ENCODE measurements at regions not wholly inside any gene's neighbourhood (a gene's known extent, or its start where the extent isn't known, plus 50 kb on each side); places are given as distances from the start of the nearest gene placed in this dataset.
"Not testable (repeated sequence)": the region's sequence is repeated elsewhere in the genome, so short reads cannot be mapped to it uniquely, and the experiment has no call there.

GRCh38 chr6:84892671-84893070, 128.3 kb upstream of the TBX18 start:
- no peak overlapping the region for H2BK15ac ChIP-seq (ENCODE audit: low read depth, poor library complexity, severe bottlenecking)
- H2AK5ac ChIP-seq (ENCODE audit: low read length, severe bottlenecking), result no peak overlapping the region
- no peak overlapping the region for H2BK120ac ChIP-seq (ENCODE audit: low read depth, low read length)
- H3K4me3 ChIP-seq (ENCODE audit: insufficient read depth in 1 of 2, low read depth in 1 of 2, low read length in 2 of 2), result no peak overlapping the region
- no peak overlapping the region for H3K27ac ChIP-seq (ENCODE audit: low read length, poor library complexity, severe bottlenecking)
- WGBS, result no CpG with 5 or more reads among the region's 1 CpG
- H4K91ac ChIP-seq (ENCODE audit: low read length), result no peak overlapping the region
- H2BK5ac ChIP-seq (ENCODE audit: low read depth, low read length, poor library complexity, severe bottlenecking), result no peak overlapping the region
- H3K4ac ChIP-seq (ENCODE audit: low read depth in 1 of 2, low read length in 2 of 2), result no peak overlapping the region
- H2AFZ ChIP-seq (ENCODE audit: low read depth, low read length), result no peak overlapping the region
- no peak for DNase-seq
- H2BK12ac ChIP-seq (ENCODE audit: low read length in 2 of 2), result no peak overlapping the region
- H3K4me1 ChIP-seq (ENCODE audit: control insufficient read depth, insufficient read depth, low read depth, low read length), result no peaks in the 10 kb centered on the region
- no peak overlapping the region for H3K14ac ChIP-seq (ENCODE audit: low read length in 2 of 2)
- H3K23ac ChIP-seq (ENCODE audit: low read length in 2 of 2), result no peak overlapping the region
- no peaks in the 10 kb centered on the region for H3K9me3 ChIP-seq (ENCODE audit: control insufficient read depth, low read length)
- H3K27me3 ChIP-seq (ENCODE audit: control insufficient read depth in 1 of 2, insufficient read depth in 1 of 2, low read length in 2 of 2), result no peaks in the 10 kb centered on the region
- no peaks in the 10 kb centered on the region for H3K36me3 ChIP-seq (ENCODE audit: control insufficient read depth in 1 of 2, insufficient read depth in 2 of 2, low read depth in 1 of 2, low read length in 2 of 2)
- no peaks in the 10 kb centered on the region for H3K79me1 ChIP-seq (replicated peaks; ENCODE audit: low read length, poor library complexity, severe bottlenecking)
- no peak overlapping the region for H3K18ac ChIP-seq (ENCODE audit: low read depth in 1 of 2, low read length in 2 of 2)
- no peak overlapping the region for H3K4me2 ChIP-seq (ENCODE audit: low read length, poor library complexity, severe bottlenecking)
- H4K8ac ChIP-seq (ENCODE audit: low read length), result no peak overlapping the region
- H3K9ac ChIP-seq (ENCODE audit: low read length), result no peak overlapping the region

- H2AK5ac ChIP-seq (ENCODE audit: low read length, severe bottlenecking), result no peak overlapping the region
- no peak overlapping the region for H2BK120ac ChIP-seq (ENCODE audit: low read depth, low read length)
- no peak overlapping the region for H4K8ac ChIP-seq (ENCODE audit: low read length)
- no peaks in the 10 kb centered on the region for H3K79me1 ChIP-seq (replicated peaks; ENCODE audit: low read length, poor library complexity, severe bottlenecking)
- H2BK15ac ChIP-seq (ENCODE audit: low read depth, poor library complexity, severe bottlenecking), result no peak overlapping the region
- H3K9me3 ChIP-seq (ENCODE audit: control insufficient read depth, low read length), result no peaks in the 10 kb centered on the region
- no peak overlapping the region for H2BK5ac ChIP-seq (ENCODE audit: low read depth, low read length, poor library complexity, severe bottlenecking)
- no peak overlapping the region for H3K14ac ChIP-seq (ENCODE audit: low read length in 2 of 2)
- H4K91ac ChIP-seq (ENCODE audit: low read length), result no peak overlapping the region
- no peak overlapping the region for H3K9ac ChIP-seq (ENCODE audit: low read length)
- H3K36me3 ChIP-seq (ENCODE audit: control insufficient read depth in 1 of 2, insufficient read depth in 2 of 2, low read depth in 1 of 2, low read length in 2 of 2), result no peaks in the 10 kb centered on the region
- H3K23ac ChIP-seq (ENCODE audit: low read length in 2 of 2), result no peak overlapping the region
- 86% methylated on average over 8 of the region's 10 CpGs for WGBS
- no peak overlapping the region for H2AFZ ChIP-seq (ENCODE audit: low read depth, low read length)
- H3K27me3 ChIP-seq (ENCODE audit: control insufficient read depth in 1 of 2, insufficient read depth in 1 of 2, low read length in 2 of 2), result no peaks in the 10 kb centered on the region
- H3K4ac ChIP-seq (ENCODE audit: low read depth in 1 of 2, low read length in 2 of 2), result no peak overlapping the region
- no peaks in the 10 kb centered on the region for H3K4me1 ChIP-seq (ENCODE audit: control insufficient read depth, insufficient read depth, low read depth, low read length)
- H3K4me2 ChIP-seq (ENCODE audit: low read length, poor library complexity, severe bottlenecking), result no peak overlapping the region
- H3K18ac ChIP-seq (ENCODE audit: low read depth in 1 of 2, low read length in 2 of 2), result no peak overlapping the region
- H3K27ac ChIP-seq (ENCODE audit: low read length, poor library complexity, severe bottlenecking), result no peak overlapping the region
- DNase-seq, result no peak
- H3K4me3 ChIP-seq (ENCODE audit: insufficient read depth in 1 of 2, low read depth in 1 of 2, low read length in 2 of 2), result no peak overlapping the region
- no peak overlapping the region for H2BK12ac ChIP-seq (ENCODE audit: low read length in 2 of 2)
Measured at GRCh38 chr6:84882768-84883766, 118.7 kb upstream of the TBX18 start.

- not testable (repeated sequence) for H4K91ac ChIP-seq (ENCODE audit: low read length); H2BK12ac ChIP-seq (ENCODE audit: low read length in 2 of 2); H3K14ac ChIP-seq (ENCODE audit: low read length in 2 of 2); H3K27me3 ChIP-seq (ENCODE audit: control insufficient read depth in 1 of 2, insufficient read depth in 1 of 2, low read length in 2 of 2); H3K9ac ChIP-seq (ENCODE audit: low read length); H2AK5ac ChIP-seq (ENCODE audit: low read length, severe bottlenecking); DNase-seq; H2BK5ac ChIP-seq (ENCODE audit: low read depth, low read length, poor library complexity, severe bottlenecking); H3K4ac ChIP-seq (ENCODE audit: low read depth in 1 of 2, low read length in 2 of 2); H3K23ac ChIP-seq (ENCODE audit: low read length in 2 of 2); H2BK15ac ChIP-seq (ENCODE audit: low read depth, poor library complexity, severe bottlenecking); H4K8ac ChIP-seq (ENCODE audit: low read length); H3K18ac ChIP-seq (ENCODE audit: low read depth in 1 of 2, low read length in 2 of 2); H3K79me1 ChIP-seq (replicated peaks; ENCODE audit: low read length, poor library complexity, severe bottlenecking); H3K4me2 ChIP-seq (ENCODE audit: low read length, poor library complexity, severe bottlenecking); H3K27ac ChIP-seq (ENCODE audit: low read length, poor library complexity, severe bottlenecking); H3K9me3 ChIP-seq (ENCODE audit: control insufficient read depth, low read length); H3K4me3 ChIP-seq (ENCODE audit: insufficient read depth in 1 of 2, low read depth in 1 of 2, low read length in 2 of 2); H2AFZ ChIP-seq (ENCODE audit: low read depth, low read length); H3K4me1 ChIP-seq (ENCODE audit: control insufficient read depth, insufficient read depth, low read depth, low read length); H3K36me3 ChIP-seq (ENCODE audit: control insufficient read depth in 1 of 2, insufficient read depth in 2 of 2, low read depth in 1 of 2, low read length in 2 of 2); H2BK120ac ChIP-seq (ENCODE audit: low read depth, low read length)
Measured at GRCh38 chr6:84879385-84879784, 115.0 kb upstream of the TBX18 start.

GRCh38 chr6:84877515-84878210, 113.3 kb upstream of the TBX18 start:
- Histone ChIP-seq H4K91ac (ENCODE audit: low read length) (no peak overlapping the region), H3K36me3 (ENCODE audit: control insufficient read depth in 1 of 2, insufficient read depth in 2 of 2, low read depth in 1 of 2, low read length in 2 of 2) (no peaks in the 10 kb centered on the region), H2BK120ac (ENCODE audit: low read depth, low read length) (no peak overlapping the region), H3K14ac (ENCODE audit: low read length in 2 of 2) (no peak overlapping the region), H3K4me2 (ENCODE audit: low read length, poor library complexity, severe bottlenecking) (no peak overlapping the region), H2BK5ac (ENCODE audit: low read depth, low read length, poor library complexity, severe bottlenecking) (no peak overlapping the region), H3K27ac (ENCODE audit: low read length, poor library complexity, severe bottlenecking) (no peak overlapping the region), H3K18ac (ENCODE audit: low read depth in 1 of 2, low read length in 2 of 2) (no peak overlapping the region), H3K79me1 (replicated peaks; ENCODE audit: low read length, poor library complexity, severe bottlenecking) (no peaks in the 10 kb centered on the region), H3K9me3 (ENCODE audit: control insufficient read depth, low read length) (no peaks in the 10 kb centered on the region), H3K23ac (ENCODE audit: low read length in 2 of 2) (no peak overlapping the region), H2BK15ac (ENCODE audit: low read depth, poor library complexity, severe bottlenecking) (no peak overlapping the region), H3K9ac (ENCODE audit: low read length) (no peak overlapping the region), H4K8ac (ENCODE audit: low read length) (no peak overlapping the region), H2BK12ac (ENCODE audit: low read length in 2 of 2) (no peak overlapping the region), H2AK5ac (ENCODE audit: low read length, severe bottlenecking) (no peak overlapping the region), H3K4ac (ENCODE audit: low read depth in 1 of 2, low read length in 2 of 2) (no peak overlapping the region), H3K27me3 (ENCODE audit: control insufficient read depth in 1 of 2, insufficient read depth in 1 of 2, low read length in 2 of 2) (no peaks in the 10 kb centered on the region), H3K4me1 (ENCODE audit: control insufficient read depth, insufficient read depth, low read depth, low read length) (no peaks in the 10 kb centered on the region), H2AFZ (ENCODE audit: low read depth, low read length) (no peak overlapping the region), H3K4me3 (ENCODE audit: insufficient read depth in 1 of 2, low read depth in 1 of 2, low read length in 2 of 2) (no peak overlapping the region)
- DNase-seq, result no peak
- WGBS, result 61% methylated on average over 2 of the region's 3 CpGs

All from mesenchymal stem cell (in vitro differentiated cells and primary cell).